Testis (tissue), 2 donors: ENCODE measurements at regions not wholly inside any gene's neighbourhood (a gene's known extent, or its start where the extent isn't known, plus 50 kb on each side); places are given as distances from the start of the nearest gene placed in this dataset.
"Not testable (repeated sequence)": the region's sequence is repeated elsewhere in the genome, so short reads cannot be mapped to it uniquely, and the experiment has no call there.

ENCODE experiments used
- DNase-seq: peaks from one replicate; pipeline ENCODE4 v3.0.0-alpha.2; 2019
- H3K27ac ChIP-seq, 2 donors: fragments of 200-600 bp; sonication (generic); one replicate each; pipeline ENCODE4 v1.5.1; 2019
- H3K27me3 ChIP-seq: fragments of 200-600 bp; sonication (generic); one replicate; pipeline ENCODE4 v1.5.1; 2019
- H3K36me3 ChIP-seq: fragments of 200-600 bp; sonication (generic); one replicate; pipeline ENCODE4 v1.5.1; 2017; ENCODE audit warnings: low read depth; ENCODE audit errors: missing control alignments
- H3K4me1 ChIP-seq: fragments of 200-600 bp; sonication (generic); one replicate; pipeline ENCODE4 v1.5.1; 2019
- H3K4me3 ChIP-seq, 2 donors: fragments of 200-600 bp; sonication (generic); one replicate each; pipeline ENCODE4 v1.5.1; 2017 to 2019
- H3K9me3 ChIP-seq: fragments of 200-600 bp; sonication (generic); one replicate; pipeline ENCODE4 v1.5.1; 2017
- CTCF ChIP-seq, 3 experiments: fragments of 450-650 bp in 2 of 3; fragments of 200-600 bp in 1 of 3; sonication (generic) in 1 of 3; IDR thresholded peaks; one replicate each; pipeline ENCODE4 v1.5.1; 2016 to 2019; ENCODE audit warnings: antibody characterized with exemption in 3 of 3, mild to moderate bottlenecking in 2 of 3, moderate library complexity in 1 of 3
- POLR2A ChIP-seq: fragments of 450-650 bp; IDR thresholded peaks from one replicate; pipeline ENCODE4 v1.6.1; 2017; ENCODE audit warnings: antibody characterized with exemption, mild to moderate bottlenecking, moderate library complexity
- WGBS, 2 donors: methylation state at CpG; one replicate each; pipeline ENCODE4 v1.1.5; 2018; 5-methylcytosine and 5-hydroxymethylcytosine counted together
- intact Hi-C: fragments of 100-400 bp; cut with DNase I; formaldehyde crosslinking; loops from one replicate; pipeline ENCODE4 v1.15.1; 2023; ENCODE audit warnings: low total_unique reads

- WGBS, 2 donors, result 87 to 91% methylated on average over 3 of the region's 3 CpGs
- H3K27me3 ChIP-seq, intact Hi-C loops: not testable (repeated sequence)
These were observed 82.1 kb upstream of the ATP12A start for GRCh38 chr13:24597906-24598670.

GRCh38 chr13:24599019-24599791, 81.0 kb upstream of the ATP12A start:
- H3K4me1 ChIP-seq, H3K9me3 ChIP-seq, H3K27me3 ChIP-seq, H3K27ac ChIP-seq, H3K4me3 ChIP-seq, H3K36me3 ChIP-seq, DNase-seq, intact Hi-C loops: not testable (repeated sequence)
- 83 to 88% methylated on average over 10 of the region's 10 CpGs for WGBS, 2 donors

More at GRCh38 chr13:24597906-24598670, 82.1 kb upstream of the ATP12A start:
- not testable (repeated sequence) for H3K4me3 ChIP-seq, H3K4me1 ChIP-seq, H3K9me3 ChIP-seq, H3K36me3 ChIP-seq, DNase-seq, H3K27ac ChIP-seq

GRCh38 chr13:24605923-24606372, 74.3 kb upstream of the ATP12A start:
- TF ChIP-seq POLR2A, result no peak
- no peak for TF ChIP-seq CTCF (IDR thresholded peaks at IDR 0.05)
- no peak overlapping the region for H3K27ac ChIP-seq
- H3K4me1 ChIP-seq, result no peaks in the 10 kb centered on the region
- no peak for DNase-seq
- no peaks in the 10 kb centered on the region for H3K27me3 ChIP-seq
- WGBS, 2 donors, result 73 to 83% methylated on average over 5 to 6 of the region's 6 CpGs
- H3K36me3 ChIP-seq, result no peaks in the 10 kb centered on the region
- intact Hi-C loops, result no loop called here
- no peaks in the 10 kb centered on the region for H3K9me3 ChIP-seq
- H3K4me3 ChIP-seq, result no peak overlapping the region

- 79 to 96% methylated on average over 2 to 4 of the region's 6 CpGs for WGBS, 2 donors
- H3K4me1 ChIP-seq, result no peaks in the 10 kb centered on the region
- H3K4me3 ChIP-seq, result no peak overlapping the region
- DNase-seq, result no peak
- TF ChIP-seq POLR2A (no peak), CTCF (IDR thresholded peaks at IDR 0.05) (no peak)
- intact Hi-C loops, result no loop called here
- H3K36me3 ChIP-seq, result no peaks in the 10 kb centered on the region
- no peaks in the 10 kb centered on the region for H3K27me3 ChIP-seq
- no peaks in the 10 kb centered on the region for H3K9me3 ChIP-seq
- H3K27ac ChIP-seq, result no peak overlapping the region
These were observed 73.6 kb upstream of the ATP12A start for GRCh38 chr13:24606486-24607170.

- Histone ChIP-seq H3K36me3 (no peaks in the 10 kb centered on the region), H3K27ac (no peak overlapping the region), H3K4me3 (no peak overlapping the region), H3K27me3 (no peaks in the 10 kb centered on the region), H3K9me3 (no peaks in the 10 kb centered on the region), H3K4me1 (no peaks in the 10 kb centered on the region)
- TF ChIP-seq POLR2A (no peak), CTCF (IDR thresholded peaks at IDR 0.05) (no peak)
- intact Hi-C loops, result no loop called here
- 90 to 100% methylated on average over 3 of the region's 3 CpGs for WGBS, 2 donors
- DNase-seq, result no peak
These were observed 69.3 kb upstream of the ATP12A start for GRCh38 chr13:24610956-24611355.
